HEK293T (cell line): ENCODE measurements at regions not wholly inside any gene's neighbourhood (a gene's known extent, or its start where the extent isn't known, plus 50 kb on each side); places are given as distances from the start of the nearest gene placed in this dataset.

Experiments
- ARNT ChIP-seq: fragments of 450-650 bp; IDR thresholded peaks from 2 replicates; pipeline ENCODE4 v1.6.1; 2017; ENCODE audit warnings: mild to moderate bottlenecking
- BHLHE40 ChIP-seq: fragments of 450-650 bp; IDR thresholded peaks from 2 replicates; pipeline ENCODE4 v1.6.1; 2016; ENCODE audit warnings: mild to moderate bottlenecking, moderate library complexity, borderline replicate concordance
- CTBP1 ChIP-seq: fragments of 450-650 bp; IDR thresholded peaks from 2 replicates; pipeline ENCODE4 v1.6.1; 2016; ENCODE audit warnings: borderline replicate concordance
- FOXA1 ChIP-seq: fragments of 450-650 bp; IDR thresholded peaks from 2 replicates; pipeline ENCODE4 v1.6.1; 2016; ENCODE audit warnings: mild to moderate bottlenecking
- FOXM1 ChIP-seq: fragments of 450-650 bp; IDR thresholded peaks from 2 replicates; pipeline ENCODE4 v1.6.1; 2017; ENCODE audit warnings: mild to moderate bottlenecking, borderline replicate concordance
- SP1 ChIP-seq: fragments of 450-650 bp; IDR thresholded peaks from 2 replicates; pipeline ENCODE4 v1.6.1; 2017
- TARDBP ChIP-seq: fragments of 450-650 bp; IDR thresholded peaks from 2 replicates; pipeline ENCODE4 v1.6.1; 2016

DNA sequence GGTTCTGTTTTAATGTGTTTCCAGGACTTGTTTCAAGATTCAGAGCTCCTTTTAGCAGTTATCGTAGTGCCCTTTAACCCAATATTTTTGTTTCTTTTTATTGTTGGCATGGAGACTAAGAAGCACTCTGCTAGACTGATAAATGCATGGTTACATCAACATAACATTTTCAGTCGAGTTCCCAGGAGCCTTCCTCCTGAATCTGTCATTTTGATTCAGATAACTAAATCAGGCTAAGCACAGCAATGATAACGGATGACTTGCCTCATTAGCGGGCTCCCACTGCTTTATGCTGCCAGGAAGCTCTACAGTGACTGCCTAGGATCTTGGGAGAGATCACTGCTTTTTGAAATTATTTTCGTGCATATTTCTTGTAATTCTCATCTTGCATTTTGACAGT is 772.8 kb upstream of the GJE1 start:
- no peak for TF ChIP-seq ARNT
- TF ChIP-seq FOXA1: no peak
- no peak for TF ChIP-seq BHLHE40
- no peak for TF ChIP-seq FOXM1
- no peak for TF ChIP-seq CTBP1
- no peak for TF ChIP-seq TARDBP
- no peak for TF ChIP-seq SP1
